Esophagus squamous epithelium (tissue), 5 donors: ENCODE measurements at regions not wholly inside any gene's neighbourhood (a gene's known extent, or its start where the extent isn't known, plus 50 kb on each side); places are given as distances from the start of the nearest gene placed in this dataset.

Source experiments
- DNase-seq: peaks from one replicate; lab custom pipeline; 2025; lab: John Stamatoyannopoulos, UW
- H3K27ac ChIP-seq, 4 donors: fragments of 200-600 bp; sonication (generic); one replicate each; pipeline ENCODE4 v1.5.1; 2016 to 2019; ENCODE audit warnings: mild to moderate bottlenecking in 1 of 4
- H3K27me3 ChIP-seq, 4 donors: fragments of 200-600 bp; sonication (generic); 1 replicate in 3 of 4; 2 replicates in 1 of 4; pipeline versions ENCODE4 v1.5.1 to v1.6.0; 2017 to 2021; ENCODE audit warnings: antibody characterized with exemption in 1 of 4
- H3K36me3 ChIP-seq, 3 donors: fragments of 200-600 bp; sonication (generic); one replicate each; pipeline ENCODE4 v1.5.1; 2016 to 2019
- H3K4me1 ChIP-seq, 3 donors: fragments of 200-600 bp; sonication (generic); one replicate each; pipeline ENCODE4 v1.5.1; 2017 to 2019
- H3K4me3 ChIP-seq, 4 donors: fragments of 200-600 bp; sonication (generic); 1 replicate in 3 of 4; 2 replicates in 1 of 4; pipeline ENCODE4 v1.5.1; 2016 to 2019; ENCODE audit warnings: mild to moderate bottlenecking in 2 of 4, moderate library complexity in 1 of 4
- H3K9me3 ChIP-seq, 3 donors: fragments of 200-600 bp; sonication (generic); one replicate each; pipeline ENCODE4 v1.5.1; 2016 to 2019
- POLR2A ChIP-seq, 4 donors: fragments of 450-650 bp; IDR thresholded peaks; one replicate each; pipeline ENCODE4 v1.6.1; 2017; ENCODE audit warnings: antibody characterized with exemption in 4 of 4, mild to moderate bottlenecking in 4 of 4, moderate library complexity in 3 of 4
- WGBS, 2 donors: methylation state at CpG; one replicate each; pipeline ENCODE4 v1.1.5; 2018; 5-methylcytosine and 5-hydroxymethylcytosine counted together
- intact Hi-C: fragments of 100-400 bp; cut with DNase I; formaldehyde crosslinking; loops from one replicate; pipeline ENCODE4 v1.15.0; 2022
- TF ChIP-seq, protein P1 (sequence below), 6 experiments: fragments of 450-650 bp in 4 of 6; fragments of 200-600 bp in 2 of 6; sonication (generic) in 2 of 6; IDR thresholded peaks; one replicate each; pipeline ENCODE4 v1.5.1; 2016 to 2019; ENCODE audit warnings: antibody characterized with exemption in 6 of 6, mild to moderate bottlenecking in 4 of 6, moderate library complexity in 4 of 6
- donor health status: DM: yes; HTN: yes; CAD: no.

DNA sequence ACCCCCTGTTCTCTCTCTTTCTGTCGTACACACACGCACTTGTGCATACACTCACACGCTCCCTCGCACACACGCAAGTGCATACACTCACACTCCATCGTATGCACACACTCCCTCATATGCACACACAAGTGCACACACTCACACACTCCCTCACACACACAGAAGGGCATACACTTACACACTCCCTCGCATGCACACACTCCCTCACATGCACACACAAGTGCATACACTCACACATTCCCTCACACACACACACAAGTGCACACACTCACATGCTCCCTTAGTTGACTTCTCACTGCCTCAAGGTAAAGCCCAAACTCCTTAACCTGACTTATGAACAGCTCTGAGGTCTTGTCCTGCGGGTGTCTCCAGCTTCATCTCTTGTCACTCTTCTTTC lies 78.7 kb downstream of the NOG start:
- Histone ChIP-seq H3K27ac (no peak overlapping the region), H3K4me1 (no peaks in the 10 kb centered on the region), H3K27me3 (peaks cover 0 to 58% (median 0%) of the 10 kb centered on the region in 4 donors), H3K4me3 (no peak overlapping the region), H3K9me3 (no peaks in the 10 kb centered on the region), H3K36me3 (no peaks in the 10 kb centered on the region)
- no peak for DNase-seq
- 92 to 95% methylated on average over 8 of the region's 8 CpGs for WGBS, 2 donors
- TF ChIP-seq POLR2A (IDR thresholded peaks at IDR 0.05) = no peak
- TF ChIP-seq, protein P1, sequence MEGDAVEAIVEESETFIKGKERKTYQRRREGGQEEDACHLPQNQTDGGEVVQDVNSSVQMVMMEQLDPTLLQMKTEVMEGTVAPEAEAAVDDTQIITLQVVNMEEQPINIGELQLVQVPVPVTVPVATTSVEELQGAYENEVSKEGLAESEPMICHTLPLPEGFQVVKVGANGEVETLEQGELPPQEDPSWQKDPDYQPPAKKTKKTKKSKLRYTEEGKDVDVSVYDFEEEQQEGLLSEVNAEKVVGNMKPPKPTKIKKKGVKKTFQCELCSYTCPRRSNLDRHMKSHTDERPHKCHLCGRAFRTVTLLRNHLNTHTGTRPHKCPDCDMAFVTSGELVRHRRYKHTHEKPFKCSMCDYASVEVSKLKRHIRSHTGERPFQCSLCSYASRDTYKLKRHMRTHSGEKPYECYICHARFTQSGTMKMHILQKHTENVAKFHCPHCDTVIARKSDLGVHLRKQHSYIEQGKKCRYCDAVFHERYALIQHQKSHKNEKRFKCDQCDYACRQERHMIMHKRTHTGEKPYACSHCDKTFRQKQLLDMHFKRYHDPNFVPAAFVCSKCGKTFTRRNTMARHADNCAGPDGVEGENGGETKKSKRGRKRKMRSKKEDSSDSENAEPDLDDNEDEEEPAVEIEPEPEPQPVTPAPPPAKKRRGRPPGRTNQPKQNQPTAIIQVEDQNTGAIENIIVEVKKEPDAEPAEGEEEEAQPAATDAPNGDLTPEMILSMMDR (IDR thresholded peaks at IDR 0.05) = no peak
- intact Hi-C loops = no loop called here

DNA sequence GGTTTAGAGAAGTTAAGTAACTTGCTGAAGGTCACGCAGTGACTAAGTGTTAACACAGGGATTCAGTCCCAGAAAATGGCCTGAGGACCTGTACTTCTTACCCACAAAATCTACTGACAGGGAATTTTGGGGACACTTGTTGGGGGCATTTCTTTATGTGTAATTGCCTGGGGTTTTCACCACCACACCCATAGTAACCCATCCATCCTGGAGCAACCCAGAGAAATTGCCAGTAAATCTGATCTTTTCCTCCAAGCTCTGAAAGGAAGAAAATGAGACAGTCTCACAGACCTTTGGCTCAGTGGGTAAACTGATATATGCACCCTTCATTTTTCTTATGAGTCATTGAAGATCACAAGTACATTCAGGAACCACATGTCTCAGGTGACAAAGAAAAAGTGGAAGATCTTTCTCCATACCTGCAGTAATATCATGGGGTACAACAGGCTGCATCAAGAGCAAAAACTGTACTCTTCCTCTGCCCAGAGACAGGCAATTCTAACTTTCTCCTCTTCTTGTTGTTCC lies 81.0 kb downstream of the NOG start:
- no peak for TF ChIP-seq POLR2A (IDR thresholded peaks at IDR 0.05)
- TF ChIP-seq, protein P1 (IDR thresholded peaks at IDR 0.05) = no peak
- DNase-seq = no peak
- Histone ChIP-seq H3K36me3 (no peaks in the 10 kb centered on the region), H3K4me1 (peaks cover 0 to 13% (median 8%) of the 10 kb centered on the region in 3 donors), H3K27ac (no peak overlapping the region), H3K9me3 (no peaks in the 10 kb centered on the region), H3K27me3 (peaks cover 0 to 75% (median 0%) of the 10 kb centered on the region in 4 donors), H3K4me3 (no peak overlapping the region)
- whole genome bisulfite sequencing, 2 donors = 100% methylated on average over 1 of the region's 1 CpG
- intact Hi-C loops = no loop called here

DNA sequence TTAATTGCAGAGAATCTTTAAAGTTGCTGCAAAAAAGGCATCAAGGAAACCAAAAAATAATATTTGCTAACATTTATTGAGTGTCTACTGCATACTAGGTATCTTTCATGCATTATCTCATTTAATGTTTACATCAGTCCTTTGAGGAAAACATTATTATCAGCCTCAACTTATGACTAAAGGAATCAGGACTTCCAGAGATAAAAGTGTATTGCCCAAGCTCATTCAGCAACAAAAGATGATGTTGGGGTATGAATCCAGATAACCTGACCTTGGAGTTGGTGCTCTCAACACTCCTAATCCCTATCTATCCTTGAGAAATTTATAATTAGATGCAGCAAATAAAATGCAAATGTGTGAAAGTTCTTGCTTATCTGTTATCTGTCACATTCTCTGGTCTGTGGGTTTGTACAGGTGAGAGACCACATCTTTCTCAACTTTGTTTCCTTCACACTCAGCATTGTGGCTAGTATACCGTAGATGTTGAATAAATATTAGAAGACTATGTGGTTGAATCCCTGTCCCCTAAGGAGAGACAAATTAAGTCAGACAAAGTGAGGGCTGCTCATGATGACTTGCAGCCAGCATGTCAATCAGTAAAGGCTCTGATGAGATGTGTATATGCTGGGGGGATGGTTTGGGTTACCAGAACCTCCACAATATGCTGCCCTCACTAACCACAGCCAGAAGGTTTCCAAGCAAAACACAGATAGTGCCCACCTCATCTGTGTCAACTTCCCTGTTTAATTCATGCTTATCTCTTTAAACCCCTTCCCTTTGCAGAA lies 82.6 kb downstream of the NOG start:
- intact Hi-C loops = no loop called here
- Histone ChIP-seq H3K9me3 (no peaks in the 10 kb centered on the region), H3K4me3 (no peak overlapping the region), H3K4me1 (peaks cover 0 to 13% (median 8%) of the 10 kb centered on the region in 3 donors), H3K36me3 (no peaks in the 10 kb centered on the region), H3K27ac (no peak overlapping the region), H3K27me3 (peaks cover 0 to 83% (median 0%) of the 10 kb centered on the region in 4 donors)
- DNase-seq = no peak
- TF ChIP-seq, protein P1 (IDR thresholded peaks at IDR 0.05) = no peak
- no peak for TF ChIP-seq POLR2A (IDR thresholded peaks at IDR 0.05)
- WGBS, 2 donors = 55 to 82% methylated on average over 1 of the region's 1 CpG

DNA sequence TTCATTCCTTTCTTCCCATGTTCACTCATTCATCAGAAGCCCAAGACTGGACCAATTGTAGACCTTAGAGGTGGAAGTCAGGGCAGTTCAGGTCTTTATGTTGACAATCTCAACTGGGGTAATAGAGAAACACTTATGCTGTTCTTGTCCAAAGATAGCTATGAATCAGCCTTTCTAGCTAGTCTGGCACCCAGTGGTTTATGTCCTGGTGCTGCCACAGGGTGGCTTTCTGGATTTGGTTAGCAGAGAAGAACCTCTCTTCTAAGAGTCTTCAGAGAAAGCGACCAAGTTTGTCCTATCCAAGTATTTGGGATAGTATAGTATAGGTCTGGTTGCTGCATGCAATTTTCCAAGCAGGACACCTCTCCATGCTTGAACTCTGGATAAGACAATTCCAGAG lies 83.3 kb downstream of the NOG start:
- Histone ChIP-seq H3K4me1 (peaks cover 0 to 13% (median 8%) of the 10 kb centered on the region in 3 donors), H3K4me3 (no peak overlapping the region), H3K27me3 (peaks cover 0 to 90% (median 0%) of the 10 kb centered on the region in 4 donors), H3K9me3 (no peaks in the 10 kb centered on the region), H3K36me3 (no peaks in the 10 kb centered on the region), H3K27ac (no peak overlapping the region)
- no peak for DNase-seq
- TF ChIP-seq POLR2A (IDR thresholded peaks at IDR 0.05) = no peak
- TF ChIP-seq, protein P1 (IDR thresholded peaks at IDR 0.05) = peak in 1 of 6 experiments; percentile 17
- WGBS, 2 donors = 63 to 86% methylated on average over 1 of the region's 1 CpG
- intact Hi-C loops = no loop called here
